Activated B cell treated with CpG ODN at 0.5 μM for 24 hours (primary cell): ENCODE measurements at regions not wholly inside any gene's neighbourhood (a gene's known extent, or its start where the extent isn't known, plus 50 kb on each side); places are given as distances from the start of the nearest gene placed in this dataset.

ENCODE experiments used
- ATAC-seq: fragments of 200-7000 bp; cut with Tn5 transposase; one replicate; pipeline ENCODE4 v1.10.0; 2021; ENCODE audit warnings: low read depth, mild to moderate bottlenecking, moderate library complexity
- CTCF ChIA-PET: fragments of 350-600 bp; sonication (Branson Sonifier 250); formaldehyde crosslinking; loops from one replicate; lab custom pipeline; 2021; ENCODE audit warnings: antibody characterized with exemption; lab: Charles Lee
- POLR2A ChIA-PET: fragments of 350-600 bp; sonication (Branson Sonifier 250); formaldehyde crosslinking; loops from one replicate; lab custom pipeline; 2021; ENCODE audit warnings: antibody characterized with exemption; lab: Charles Lee
- DNase-seq: peaks from one replicate; pipeline ENCODE4 v3.0.0; 2022
- H3K27ac Mint-ChIP-seq: one replicate; pipeline ENCODE4 v1.8.0; 2020; ENCODE audit warnings: mixed read lengths
- H3K27me3 Mint-ChIP-seq: one replicate; pipeline ENCODE4 v1.8.0; 2021; ENCODE audit warnings: mixed read lengths
- H3K36me3 Mint-ChIP-seq: one replicate; pipeline ENCODE4 v1.8.0; 2021; ENCODE audit warnings: low read depth, mixed read lengths
- H3K4me1 Mint-ChIP-seq: one replicate; pipeline ENCODE4 v1.8.0; 2021; ENCODE audit warnings: mixed read lengths
- H3K4me3 Mint-ChIP-seq: one replicate; pipeline ENCODE4 v1.8.0; 2020; ENCODE audit warnings: mild to moderate bottlenecking, mixed read lengths
- H3K9me3 Mint-ChIP-seq: one replicate; pipeline ENCODE4 v1.8.0; 2020; ENCODE audit warnings: mixed read lengths
- intact Hi-C: fragments of 100-400 bp; cut with micrococcal nuclease; formaldehyde crosslinking; loops from one replicate; pipeline ENCODE4 v1.15.1; 2024
- TF ChIP-seq, protein P1 (sequence below): fragments of 200-600 bp; IDR thresholded peaks from one replicate; pipeline ENCODE4 v1.8.0; 2022; ENCODE audit warnings: antibody characterized with exemption, mild to moderate bottlenecking

DNA sequence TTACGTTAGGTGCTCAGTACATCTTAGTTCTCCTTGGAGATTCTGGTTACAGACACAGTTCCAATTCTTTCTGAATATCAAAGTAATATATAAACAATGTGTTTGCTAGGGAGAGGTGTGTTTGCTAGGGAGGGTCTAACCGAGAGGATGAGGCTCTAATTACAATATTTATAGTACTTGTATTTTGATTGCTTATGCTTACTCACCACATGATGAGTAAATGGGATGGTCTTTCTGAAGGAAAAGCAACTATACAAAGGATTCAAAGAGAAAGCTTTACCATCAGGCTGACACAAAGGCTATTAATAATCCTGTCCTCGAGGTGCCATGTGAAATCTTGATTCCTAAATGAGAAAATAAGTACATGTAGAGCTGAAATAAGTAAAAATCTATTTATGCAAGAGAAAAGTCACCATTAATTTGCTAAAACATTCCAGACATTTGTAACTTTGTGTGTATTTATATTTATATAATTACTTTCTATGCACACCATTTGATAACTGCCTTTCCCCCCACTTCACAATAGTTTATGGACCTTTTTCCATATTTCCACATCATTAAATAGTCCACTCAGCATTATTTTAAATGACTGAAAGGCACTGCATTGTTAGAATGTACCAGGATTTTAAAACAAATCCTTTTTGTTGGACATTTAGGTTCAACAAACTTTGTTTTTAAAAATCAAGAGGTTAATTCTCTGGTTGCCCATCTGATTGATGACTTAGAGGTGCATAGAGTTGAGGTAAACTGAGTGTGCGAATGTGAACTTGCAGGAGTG, 94.5 kb upstream of the FN1 start:
- ChIA-PET CTCF (no interaction called here), POLR2A (no interaction called here)
- Mint-ChIP-seq H3K9me3 (peaks cover 4% of the 10 kb centered on the region), H3K4me1 (no peaks in the 10 kb centered on the region), H3K4me3 (no peak overlapping the region), H3K36me3 (no peaks in the 10 kb centered on the region), H3K27me3 (no peaks in the 10 kb centered on the region), H3K27ac (no peak overlapping the region)
- ATAC-seq: no peak
- intact Hi-C loops: no loop called here
- DNase-seq: no peak
- TF ChIP-seq, protein P1, sequence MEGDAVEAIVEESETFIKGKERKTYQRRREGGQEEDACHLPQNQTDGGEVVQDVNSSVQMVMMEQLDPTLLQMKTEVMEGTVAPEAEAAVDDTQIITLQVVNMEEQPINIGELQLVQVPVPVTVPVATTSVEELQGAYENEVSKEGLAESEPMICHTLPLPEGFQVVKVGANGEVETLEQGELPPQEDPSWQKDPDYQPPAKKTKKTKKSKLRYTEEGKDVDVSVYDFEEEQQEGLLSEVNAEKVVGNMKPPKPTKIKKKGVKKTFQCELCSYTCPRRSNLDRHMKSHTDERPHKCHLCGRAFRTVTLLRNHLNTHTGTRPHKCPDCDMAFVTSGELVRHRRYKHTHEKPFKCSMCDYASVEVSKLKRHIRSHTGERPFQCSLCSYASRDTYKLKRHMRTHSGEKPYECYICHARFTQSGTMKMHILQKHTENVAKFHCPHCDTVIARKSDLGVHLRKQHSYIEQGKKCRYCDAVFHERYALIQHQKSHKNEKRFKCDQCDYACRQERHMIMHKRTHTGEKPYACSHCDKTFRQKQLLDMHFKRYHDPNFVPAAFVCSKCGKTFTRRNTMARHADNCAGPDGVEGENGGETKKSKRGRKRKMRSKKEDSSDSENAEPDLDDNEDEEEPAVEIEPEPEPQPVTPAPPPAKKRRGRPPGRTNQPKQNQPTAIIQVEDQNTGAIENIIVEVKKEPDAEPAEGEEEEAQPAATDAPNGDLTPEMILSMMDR: no peak

DNA sequence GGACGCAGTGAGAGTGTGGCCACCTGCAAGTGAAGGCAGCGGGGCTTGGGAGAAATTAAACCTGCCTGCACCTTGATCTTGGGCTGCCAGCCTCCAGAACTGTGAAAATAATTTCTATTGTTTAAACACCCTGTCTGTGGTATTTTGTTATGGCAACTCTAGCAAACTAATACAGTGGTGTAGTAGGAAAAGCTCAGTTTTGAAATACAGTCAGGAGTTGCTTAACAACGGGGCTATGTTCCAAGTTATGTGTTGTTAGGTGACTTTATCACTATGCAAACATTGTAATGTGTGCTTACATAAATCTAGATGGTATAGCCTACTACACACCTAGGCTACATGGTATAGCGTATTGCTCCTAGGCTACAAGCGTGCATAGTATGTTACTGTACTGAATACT, 93.4 kb upstream of the FN1 start:
- no peak overlapping the region for H3K4me3 Mint-ChIP-seq

DNA sequence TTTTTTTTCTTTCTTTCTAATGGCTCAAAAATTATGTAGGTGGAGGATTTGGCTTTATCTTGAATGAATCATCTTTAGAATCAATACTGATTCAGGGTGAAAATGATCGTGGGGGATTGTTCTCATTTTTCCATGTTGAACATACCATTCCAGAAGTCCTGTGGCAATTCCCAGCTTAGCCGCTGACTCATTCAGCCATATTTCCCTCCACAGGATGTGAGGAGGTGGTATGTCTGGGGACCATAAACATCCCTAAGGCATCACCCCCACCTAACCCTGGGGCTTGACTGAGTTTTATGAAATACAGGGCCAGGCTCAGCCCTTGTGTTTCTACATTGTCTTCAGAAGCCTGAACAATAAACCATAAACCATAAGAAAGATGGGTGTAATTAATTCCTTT, 92.7 kb upstream of the FN1 start:
- TF ChIP-seq, protein P1: no peak
- Mint-ChIP-seq H3K27ac (no peak overlapping the region), H3K4me1 (no peaks in the 10 kb centered on the region), H3K9me3 (peaks cover 4% of the 10 kb centered on the region), H3K36me3 (no peaks in the 10 kb centered on the region), H3K4me3 (no peak overlapping the region), H3K27me3 (no peaks in the 10 kb centered on the region)
- DNase-seq: no peak
- ChIA-PET CTCF (no interaction called here), POLR2A (no interaction called here)
- ATAC-seq: no peak
- intact Hi-C loops: no loop called here

More for the DNA sequence above, 93.4 kb upstream of the FN1 start:
- ATAC-seq (no peak), DNase-seq (no peak)
- Mint-ChIP-seq H3K27me3 (no peaks in the 10 kb centered on the region), H3K36me3 (no peaks in the 10 kb centered on the region), H3K27ac (no peak overlapping the region), H3K9me3 (peaks cover 4% of the 10 kb centered on the region), H3K4me1 (no peaks in the 10 kb centered on the region)
- intact Hi-C loops: no loop called here
- CTCF ChIA-PET: no interaction called here
- TF ChIP-seq, protein P1: no peak
- POLR2A ChIA-PET: no interaction called here

DNA sequence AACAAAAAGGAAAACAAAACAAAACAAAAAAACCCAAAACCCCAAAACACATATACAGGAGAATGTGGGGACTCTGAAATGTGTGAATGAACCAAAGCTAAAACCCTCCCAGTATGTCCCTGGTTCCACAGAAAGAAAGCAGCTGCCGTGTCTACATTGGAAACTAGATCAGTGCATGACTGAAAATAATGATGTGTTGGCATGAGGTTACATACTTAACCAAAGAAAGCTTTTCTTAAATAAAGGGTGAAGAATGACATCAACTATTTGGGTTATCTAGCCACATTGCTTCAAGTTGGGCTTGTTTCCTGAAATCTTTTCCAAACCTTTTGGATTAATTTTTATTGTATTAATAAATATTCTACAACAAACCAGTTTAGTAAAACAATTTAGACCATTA, 91.9 kb upstream of the FN1 start:
- ATAC-seq (no peak), DNase-seq (no peak)
- intact Hi-C loops: no loop called here
- Mint-ChIP-seq H3K4me1 (no peaks in the 10 kb centered on the region), H3K27ac (no peak overlapping the region), H3K9me3 (no peaks in the 10 kb centered on the region), H3K4me3 (no peak overlapping the region), H3K36me3 (no peaks in the 10 kb centered on the region), H3K27me3 (no peaks in the 10 kb centered on the region)
- ChIA-PET CTCF (no interaction called here), POLR2A (no interaction called here)
- TF ChIP-seq, protein P1: no peak

DNA sequence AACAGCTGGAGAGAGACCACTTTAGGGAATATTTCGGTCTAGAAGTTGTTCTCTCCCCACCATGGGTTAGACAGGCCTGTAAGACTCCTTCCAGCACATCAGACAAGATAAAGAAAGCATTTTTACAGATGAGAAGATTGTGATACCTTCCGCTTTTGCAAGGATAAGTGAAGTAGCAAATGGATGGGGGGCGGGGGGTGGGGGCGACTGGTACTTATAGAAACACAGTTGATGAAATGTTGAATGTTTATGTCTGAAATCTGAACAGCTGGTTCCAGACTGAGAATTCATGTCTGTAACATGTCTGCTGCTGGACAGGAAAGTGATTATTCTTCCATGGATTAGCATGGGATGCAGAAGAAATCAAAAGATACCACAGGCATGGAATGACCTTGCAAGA, 90.5 kb upstream of the FN1 start:
- no peak for ATAC-seq
- intact Hi-C loops: no loop called here
- ChIA-PET POLR2A (no interaction called here), CTCF (no interaction called here)
- no peaks in the 10 kb centered on the region for H3K4me1 Mint-ChIP-seq
- no peak overlapping the region for H3K27ac Mint-ChIP-seq
- no peak overlapping the region for H3K4me3 Mint-ChIP-seq
- no peaks in the 10 kb centered on the region for H3K9me3 Mint-ChIP-seq
- no peak for DNase-seq
- no peaks in the 10 kb centered on the region for H3K36me3 Mint-ChIP-seq
- TF ChIP-seq, protein P1: no peak
- H3K27me3 Mint-ChIP-seq: no peaks in the 10 kb centered on the region
